ENCODE measurements at regions not wholly inside any gene's neighbourhood (a gene's known extent, or its start where the extent isn't known, plus 50 kb on each side); places are given as distances from the start of the nearest gene placed in this dataset.

DNA sequence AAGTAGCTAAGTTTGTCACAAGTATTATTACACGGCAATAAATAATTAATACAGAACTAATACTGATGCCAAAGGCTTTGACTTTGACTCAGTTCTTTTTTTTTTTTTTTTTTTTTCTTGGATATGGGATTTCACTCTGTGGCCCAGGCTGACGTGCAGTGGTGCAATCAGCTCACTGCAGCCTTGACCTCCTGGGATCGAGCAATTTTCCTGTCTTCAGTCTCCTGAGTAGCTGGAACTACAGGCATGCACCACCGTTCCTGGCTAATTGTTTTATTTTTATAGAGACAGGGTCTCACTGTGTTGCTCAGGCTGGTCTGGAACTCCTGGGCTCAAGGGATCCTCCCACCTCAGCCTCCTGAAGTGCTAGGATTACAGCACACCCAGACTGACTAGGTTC, 284.5 kb downstream of the SS18 start:
- TF ChIP-seq ZFX (IDR thresholded peaks at IDR 0.05) (no peak), POLR2AphosphoS5 (IDR thresholded peaks at IDR 0.05; ENCODE audit: low read depth, low read length) (no peak), EZH2 (IDR thresholded peaks at IDR 0.05) (no peak), ZNF274 (IDR thresholded peaks at IDR 0.05; ENCODE audit: low read depth, low read length) (no peak), CTCF (IDR thresholded peaks at IDR 0.05 in 2 of 3, conservative IDR thresholded peaks at IDR 0.05 in 1 of 3; ENCODE audit: borderline replicate concordance in 1 of 3, insufficient read depth in 1 of 3, low read depth in 2 of 3, low read length in 2 of 3) (no peak), EZH2phosphoT487 (IDR thresholded peaks at IDR 0.05; ENCODE audit: borderline replicate concordance) (no peak), REST (IDR thresholded peaks at IDR 0.05; ENCODE audit: low read depth) (no peak), ELF1 (IDR thresholded peaks at IDR 0.05; ENCODE audit: borderline replicate concordance, low read depth) (no peak), SP1 (IDR thresholded peaks at IDR 0.05; ENCODE audit: low read depth) (no peak)
- TF ChIP-seq, protein P1, sequence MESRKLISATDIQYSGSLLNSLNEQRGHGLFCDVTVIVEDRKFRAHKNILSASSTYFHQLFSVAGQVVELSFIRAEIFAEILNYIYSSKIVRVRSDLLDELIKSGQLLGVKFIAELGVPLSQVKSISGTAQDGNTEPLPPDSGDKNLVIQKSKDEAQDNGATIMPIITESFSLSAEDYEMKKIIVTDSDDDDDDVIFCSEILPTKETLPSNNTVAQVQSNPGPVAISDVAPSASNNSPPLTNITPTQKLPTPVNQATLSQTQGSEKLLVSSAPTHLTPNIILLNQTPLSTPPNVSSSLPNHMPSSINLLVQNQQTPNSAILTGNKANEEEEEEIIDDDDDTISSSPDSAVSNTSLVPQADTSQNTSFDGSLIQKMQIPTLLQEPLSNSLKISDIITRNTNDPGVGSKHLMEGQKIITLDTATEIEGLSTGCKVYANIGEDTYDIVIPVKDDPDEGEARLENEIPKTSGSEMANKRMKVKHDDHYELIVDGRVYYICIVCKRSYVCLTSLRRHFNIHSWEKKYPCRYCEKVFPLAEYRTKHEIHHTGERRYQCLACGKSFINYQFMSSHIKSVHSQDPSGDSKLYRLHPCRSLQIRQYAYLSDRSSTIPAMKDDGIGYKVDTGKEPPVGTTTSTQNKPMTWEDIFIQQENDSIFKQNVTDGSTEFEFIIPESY (IDR thresholded peaks at IDR 0.05; ENCODE audit: extremely low read depth, insufficient replicate concordance, low read length): no peak

All from HCT116 (cell line).